OCI-LY7 (cell line): ENCODE measurements at regions not wholly inside any gene's neighbourhood (a gene's known extent, or its start where the extent isn't known, plus 50 kb on each side); places are given as distances from the start of the nearest gene placed in this dataset.

ENCODE experiments used
- BruUV-seq: library from RNA; stranded (reverse); fragments of 400-500 nt; replicated peaks from 2 replicates; lab custom pipeline; 2021; lab: Mats Ljungman, UMichigan
- CTCF ChIA-PET: fragments of 300-600 bp; sonication (Branson Sonifier 250); formaldehyde crosslinking; loops from one replicate; lab custom pipeline; 2022; ENCODE audit warnings: antibody characterized with exemption; ENCODE audit not compliant: unreplicated experiment; lab: Charles Lee
- POLR2A ChIA-PET: fragments of 300-600 bp; sonication (Branson Sonifier 250); formaldehyde crosslinking; loops from one replicate; lab custom pipeline; 2022; ENCODE audit warnings: antibody characterized with exemption; lab: Charles Lee
- DNase-seq: peaks from one replicate; pipeline ENCODE4 v3.0.0-alpha.2; 2015; ENCODE audit warnings: low spot score
- H2AFZ ChIP-seq: fragments of 200-600 bp; sonication (generic), shearing (Covaris generic); 2 replicates; pipeline ENCODE4 v1.6.1; 2014; ENCODE audit warnings: mild to moderate bottlenecking, antibody characterized with exemption, low read length, moderate library complexity
- H3K27ac ChIP-seq: fragments of 200-600 bp; sonication (generic); 2 replicates; pipeline ENCODE4 v1.5.1; 2014; ENCODE audit warnings: mixed run types, low read depth, mild to moderate bottlenecking, moderate library complexity, low read length, inconsistent platforms; ENCODE audit not compliant: poor library complexity, severe bottlenecking
- H3K36me3 ChIP-seq: fragments of 200-600 bp; sonication (generic); 2 replicates; pipeline ENCODE4 v1.6.1; 2014; ENCODE audit warnings: mild to moderate bottlenecking, antibody characterized with exemption, low read length, moderate library complexity, mixed read lengths; ENCODE audit not compliant: insufficient read depth
- H3K4me1 ChIP-seq: fragments of 200-600 bp; sonication (generic); 2 replicates; pipeline ENCODE4 v1.5.1; 2014; ENCODE audit warnings: mild to moderate bottlenecking, low read length; ENCODE audit not compliant: insufficient read depth, poor library complexity, severe bottlenecking
- H3K4me2 ChIP-seq: fragments of 200-600 bp; sonication (generic); 2 replicates; pipeline ENCODE4 v1.6.1; 2014; ENCODE audit warnings: mild to moderate bottlenecking, low read length
- H3K4me3 ChIP-seq: fragments of 200-600 bp; sonication (generic); 2 replicates; pipeline ENCODE4 v1.5.1; 2014; ENCODE audit warnings: mild to moderate bottlenecking, low read depth, low read length; ENCODE audit not compliant: poor library complexity, severe bottlenecking
- H3K79me2 ChIP-seq: fragments of 200-600 bp; sonication (generic); 2 replicates; pipeline ENCODE4 v1.6.1; 2016; ENCODE audit warnings: low read depth, mild to moderate bottlenecking, low read length, moderate library complexity, mixed read lengths; ENCODE audit not compliant: insufficient read depth
- H3K9me2 ChIP-seq: fragments of 200-600 bp; sonication (generic); 2 replicates; pipeline ENCODE4 v1.6.1; 2016; ENCODE audit warnings: mild to moderate bottlenecking, low read length, mixed read lengths; ENCODE audit not compliant: insufficient read depth
- H3K9me3 ChIP-seq: fragments of 200-600 bp; sonication (generic); 2 replicates; pipeline ENCODE4 v1.6.1; 2014; ENCODE audit warnings: mild to moderate bottlenecking, mixed run types, low read length, mixed read lengths
- H4K20me1 ChIP-seq: fragments of 200-600 bp; sonication (generic); 2 replicates; pipeline ENCODE4 v1.6.1; 2014; ENCODE audit warnings: mild to moderate bottlenecking, antibody characterized with exemption, low read length, moderate library complexity, mixed read lengths; ENCODE audit not compliant: insufficient read depth
- CTCF ChIP-seq: fragments of 200-600 bp; sonication (generic); conservative IDR thresholded peaks from 2 replicates; pipeline ENCODE4 v1.5.1; 2014; ENCODE audit warnings: mild to moderate bottlenecking, antibody characterized with exemption, low read length, moderate library complexity, mixed read lengths
- EZH2phosphoT487 ChIP-seq: fragments of 200-600 bp; sonication (generic); IDR thresholded peaks from 2 replicates; pipeline ENCODE4 v1.6.1; 2018; ENCODE audit warnings: low read depth, borderline replicate concordance, mild to moderate bottlenecking, mixed run types, antibody characterized with exemption, low read length, moderate library complexity, mixed read lengths
- intact Hi-C: fragments of 100-400 bp; cut with micrococcal nuclease; formaldehyde crosslinking; loops from one replicate; pipeline ENCODE4 v1.10.0; 2022; ENCODE audit not compliant: unreplicated experiment

- H3K4me3 ChIP-seq = no peak overlapping the region
- no peak overlapping the region for H3K4me2 ChIP-seq
- intact Hi-C loops = no loop called here
- no peaks in the 10 kb centered on the region; the same call in 1 of the 2 replicates for H3K36me3 ChIP-seq
- H3K9me2 ChIP-seq = no peaks in the 10 kb centered on the region
- H3K27ac ChIP-seq = no peak overlapping the region
- ChIA-PET POLR2A (interaction anchor here (0.9 kb wide), 1 partner anchor 20 kb away, joined by 3 read pairs; no protein-coding TSS in a partner anchor), CTCF (no interaction called here)
- BruUV-seq = no TSS peak
- TF ChIP-seq EZH2phosphoT487 = no peak
- no peak for TF ChIP-seq CTCF
- H3K4me1 ChIP-seq = no peaks in the 10 kb centered on the region
- DNase-seq = no peak
- no peak overlapping the region; the same call in 1 of the 2 replicates for H2AFZ ChIP-seq
- no peaks in the 10 kb centered on the region for H3K79me2 ChIP-seq
- peaks cover 11% of the 10 kb centered on the region; the same call in 1 of the 2 replicates for H3K9me3 ChIP-seq
- no peaks in the 10 kb centered on the region for H4K20me1 ChIP-seq
These were observed 93.3 kb upstream of the ATP1A1 start for GRCh38 chr1:116279715-116280114.

GRCh38 chr1:116284819-116285390, 88.1 kb upstream of the ATP1A1 start:
- intact Hi-C loops = no loop called here
- no peak for DNase-seq
- H3K4me1 ChIP-seq = peaks cover 35% of the 10 kb centered on the region
- BruUV-seq = no TSS peak
- H2AFZ ChIP-seq = no peak overlapping the region
- no peaks in the 10 kb centered on the region for H4K20me1 ChIP-seq
- TF ChIP-seq EZH2phosphoT487 = no peak
- TF ChIP-seq CTCF = no peak
- peaks cover 11% of the 10 kb centered on the region; the same call in 1 of the 2 replicates for H3K9me3 ChIP-seq
- no peak overlapping the region for H3K27ac ChIP-seq
- ChIA-PET POLR2A (interaction anchor here (0.7 to 1.6 kb wide), 3 partner anchors 40 to 336 kb away, joined by 3 to 4 read pairs (median 4); no protein-coding TSS in a partner anchor), CTCF (no interaction called here)
- no peak overlapping the region for H3K4me3 ChIP-seq
- no peaks in the 10 kb centered on the region for H3K79me2 ChIP-seq
- no peaks in the 10 kb centered on the region for H3K9me2 ChIP-seq
- H3K36me3 ChIP-seq = no peaks in the 10 kb centered on the region; the same call in 1 of the 2 replicates
- no peak overlapping the region for H3K4me2 ChIP-seq

- no peaks in the 10 kb centered on the region; the same call in 1 of the 2 replicates for H3K36me3 ChIP-seq
- no peaks in the 10 kb centered on the region for H3K9me2 ChIP-seq
- no peak overlapping the region for H3K27ac ChIP-seq
- H2AFZ ChIP-seq = no peak overlapping the region; the same call in 1 of the 2 replicates
- no peak for TF ChIP-seq EZH2phosphoT487
- TF ChIP-seq CTCF = no peak
- H3K4me2 ChIP-seq = peak overlapping the region; percentile 18
- peaks cover 11% of the 10 kb centered on the region; the same call in 1 of the 2 replicates for H3K9me3 ChIP-seq
- no peaks in the 10 kb centered on the region for H4K20me1 ChIP-seq
- no peak overlapping the region for H3K4me3 ChIP-seq
- ChIA-PET CTCF (no interaction called here), POLR2A (no interaction called here)
- no TSS peak for BruUV-seq
- DNase-seq = no peak
- H3K4me1 ChIP-seq = peaks cover 35% of the 10 kb centered on the region
- H3K79me2 ChIP-seq = no peaks in the 10 kb centered on the region
- intact Hi-C loops = no loop called here
These were observed 86.5 kb upstream of the ATP1A1 start for GRCh38 chr1:116286541-116286971.
